Fibroblast of the aortic adventitia (primary cell): ENCODE measurements at regions not wholly inside any gene's neighbourhood (a gene's known extent, or its start where the extent isn't known, plus 50 kb on each side); places are given as distances from the start of the nearest gene placed in this dataset.

Experiments used
- DNase-seq: peaks from one replicate; pipeline ENCODE4 v3.0.0-alpha.2; 2010; ENCODE audit warnings: low read depth
- H3K4me3 ChIP-seq: 2 replicates; pipeline ENCODE4 v1.5.1; 2011; ENCODE audit warnings: low read depth, mild to moderate bottlenecking, control low read depth, low read length, moderate library complexity
- TF ChIP-seq, protein P1 (sequence below): IDR thresholded peaks from 2 replicates; pipeline ENCODE4 v1.5.1; 2011; ENCODE audit warnings: mild to moderate bottlenecking, low read length, control low read depth, inconsistent platforms; ENCODE audit not compliant: insufficient read depth

- DNase-seq: no peak
- TF ChIP-seq, protein P1, sequence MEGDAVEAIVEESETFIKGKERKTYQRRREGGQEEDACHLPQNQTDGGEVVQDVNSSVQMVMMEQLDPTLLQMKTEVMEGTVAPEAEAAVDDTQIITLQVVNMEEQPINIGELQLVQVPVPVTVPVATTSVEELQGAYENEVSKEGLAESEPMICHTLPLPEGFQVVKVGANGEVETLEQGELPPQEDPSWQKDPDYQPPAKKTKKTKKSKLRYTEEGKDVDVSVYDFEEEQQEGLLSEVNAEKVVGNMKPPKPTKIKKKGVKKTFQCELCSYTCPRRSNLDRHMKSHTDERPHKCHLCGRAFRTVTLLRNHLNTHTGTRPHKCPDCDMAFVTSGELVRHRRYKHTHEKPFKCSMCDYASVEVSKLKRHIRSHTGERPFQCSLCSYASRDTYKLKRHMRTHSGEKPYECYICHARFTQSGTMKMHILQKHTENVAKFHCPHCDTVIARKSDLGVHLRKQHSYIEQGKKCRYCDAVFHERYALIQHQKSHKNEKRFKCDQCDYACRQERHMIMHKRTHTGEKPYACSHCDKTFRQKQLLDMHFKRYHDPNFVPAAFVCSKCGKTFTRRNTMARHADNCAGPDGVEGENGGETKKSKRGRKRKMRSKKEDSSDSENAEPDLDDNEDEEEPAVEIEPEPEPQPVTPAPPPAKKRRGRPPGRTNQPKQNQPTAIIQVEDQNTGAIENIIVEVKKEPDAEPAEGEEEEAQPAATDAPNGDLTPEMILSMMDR: no peak
- no peak overlapping the region for H3K4me3 ChIP-seq
Observed at GRCh38 chr22:27509132-27509920, 292.2 kb downstream of the MN1 start.

GRCh38 chr22:27510024-27510423 lies 291.5 kb downstream of the MN1 start:
- TF ChIP-seq, protein P1: no peak
- DNase-seq: no peak
- H3K4me3 ChIP-seq: no peak overlapping the region

GRCh38 chr22:27512283-27512761 lies 289.2 kb downstream of the MN1 start:
- no peak overlapping the region for H3K4me3 ChIP-seq
- TF ChIP-seq, protein P1: peak; percentile 4

GRCh38 chr22:27513021-27513420 lies 288.5 kb downstream of the MN1 start:
- TF ChIP-seq, protein P1: no peak
- DNase-seq: no peak
- H3K4me3 ChIP-seq: no peak overlapping the region

More at GRCh38 chr22:27512283-27512761, 289.2 kb downstream of the MN1 start:
- DNase-seq: peak; percentile 99

DNA sequence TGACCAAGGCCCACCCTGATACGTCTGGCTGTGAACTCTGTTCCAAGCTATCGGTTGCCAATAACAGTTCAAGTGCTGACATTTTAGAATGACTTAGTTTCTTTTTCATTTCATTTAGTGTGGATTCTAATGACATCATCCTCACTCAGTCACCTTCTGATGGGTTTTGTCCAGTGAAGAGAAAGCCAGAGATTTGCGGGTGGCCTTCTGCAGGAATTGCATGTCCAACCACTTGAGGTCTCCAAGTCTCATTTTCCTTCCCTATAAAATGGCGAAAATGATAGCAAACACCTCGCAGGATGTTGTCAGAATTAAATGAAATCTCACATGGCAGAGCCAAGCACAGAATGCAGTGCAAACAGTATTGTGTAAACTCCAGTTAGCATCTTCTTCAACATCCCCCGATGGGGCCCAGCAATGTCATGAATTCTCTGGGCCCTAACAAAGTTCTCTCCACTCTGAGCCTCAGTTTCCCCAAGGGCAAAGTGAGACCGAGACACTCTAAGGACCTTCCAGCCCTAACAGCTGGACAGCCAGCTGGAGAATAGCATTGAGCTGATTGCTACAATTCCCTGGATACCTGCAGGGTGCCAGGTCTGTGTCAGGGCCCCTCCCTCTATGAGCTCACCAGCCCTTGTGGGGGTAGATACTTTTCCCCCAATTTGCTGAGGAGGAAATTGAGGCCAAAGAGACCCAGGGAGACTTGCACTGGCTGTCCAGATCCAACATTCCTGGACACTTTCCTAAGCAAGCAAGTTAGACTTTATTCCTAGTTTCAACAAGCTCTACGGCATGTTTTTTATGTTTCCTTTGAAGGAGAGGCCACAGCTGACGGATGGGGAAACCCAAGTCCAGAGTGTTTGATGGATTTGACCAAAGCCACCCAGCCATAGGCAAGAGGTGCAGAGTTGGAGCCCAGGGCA lies 286.7 kb downstream of the MN1 start:
- TF ChIP-seq, protein P1: no peak
- H3K4me3 ChIP-seq: no peak overlapping the region
- peak; percentile 84 for DNase-seq

GRCh38 chr22:27517361-27518155 lies 284.0 kb downstream of the MN1 start:
- H3K4me3 ChIP-seq: no peak overlapping the region
- no peak for DNase-seq
- TF ChIP-seq, protein P1: no peak
